Stimulated activated CD4-positive, alpha-beta T cell treated with anti-CD3 and anti-CD28 coated beads, Interleukin-4, amount 100 ng/mL, for 4 hours (primary cell): ENCODE measurements at regions not wholly inside any gene's neighbourhood (a gene's known extent, or its start where the extent isn't known, plus 50 kb on each side); places are given as distances from the start of the nearest gene placed in this dataset.
"Not testable (repeated sequence)": the region's sequence is repeated elsewhere in the genome, so short reads cannot be mapped to it uniquely, and the experiment has no call there.

Experiments
- DNase-seq, 2 experiments: peaks; one replicate each; pipeline ENCODE4 v3.0.0-alpha.2; 2020

GRCh38 chr6:112591329-112591728 is 244.2 kb downstream of the RFPL4B start:
- no peak for DNase-seq

GRCh38 chr6:112592159-112592558 is 245.0 kb downstream of the RFPL4B start:
- DNase-seq, result no peak

- no peak for DNase-seq
These were observed 247.9 kb downstream of the RFPL4B start for GRCh38 chr6:112594886-112595594.

GRCh38 chr6:112595841-112596240 is 248.7 kb downstream of the RFPL4B start:
- DNase-seq, result no peak

GRCh38 chr6:112597176-112597575 is 250.0 kb downstream of the RFPL4B start:
- DNase-seq, result no peak

GRCh38 chr6:112600168-112600567 is 253.0 kb downstream of the RFPL4B start:
- no peak for DNase-seq

- no peak for DNase-seq
These were observed 256.6 kb downstream of the RFPL4B start for GRCh38 chr6:112603726-112604125.

GRCh38 chr6:112606656-112607435 is 259.7 kb downstream of the RFPL4B start:
- DNase-seq, result no peak

GRCh38 chr6:112608925-112609324 is 261.8 kb downstream of the RFPL4B start:
- DNase-seq, result not testable (repeated sequence)

- no peak for DNase-seq
These were observed 266.3 kb downstream of the RFPL4B start for GRCh38 chr6:112613410-112613809.

- no peak for DNase-seq
These were observed 271.7 kb downstream of the RFPL4B start for GRCh38 chr6:112618849-112619248.

- DNase-seq, result no peak
These were observed 273.9 kb downstream of the RFPL4B start for GRCh38 chr6:112620812-112621569.

- DNase-seq, result no peak
These were observed 274.9 kb downstream of the RFPL4B start for GRCh38 chr6:112622036-112622435.

- DNase-seq, result no peak
These were observed 279.4 kb downstream of the RFPL4B start for GRCh38 chr6:112626468-112627082.

GRCh38 chr6:112634376-112634775 is 287.2 kb downstream of the RFPL4B start:
- no peak for DNase-seq

GRCh38 chr6:112636650-112637262 is 289.6 kb downstream of the RFPL4B start:
- DNase-seq, result no peak

- DNase-seq, result no peak
These were observed 292.3 kb downstream of the RFPL4B start for GRCh38 chr6:112639391-112639831.

GRCh38 chr6:112640891-112641290 is 293.8 kb downstream of the RFPL4B start:
- no peak for DNase-seq

GRCh38 chr6:112649853-112650252 is 302.7 kb downstream of the RFPL4B start:
- DNase-seq, result no peak

- DNase-seq, result no peak
These were observed 304.1 kb downstream of the RFPL4B start for GRCh38 chr6:112651239-112651638.

- no peak for DNase-seq
These were observed 312.8 kb downstream of the RFPL4B start for GRCh38 chr6:112659912-112660311.

GRCh38 chr6:112660626-112661025 is 313.5 kb downstream of the RFPL4B start:
- no peak for DNase-seq

GRCh38 chr6:112663698-112664097 is 316.6 kb downstream of the RFPL4B start:
- DNase-seq, result no peak
